Middle frontal gyrus (tissue), 1 donor: ENCODE measurements at regions not wholly inside any gene's neighbourhood (a gene's known extent, or its start where the extent isn't known, plus 50 kb on each side); places are given as distances from the start of the nearest gene placed in this dataset.
"Not testable (repeated sequence)": the region's sequence is repeated elsewhere in the genome, so short reads cannot be mapped to it uniquely, and the experiment has no call there.

Source experiments
- DNase-seq: peaks from one replicate; pipeline ENCODE4 v3.0.0-alpha.2; 2015; ENCODE audit warnings: low spot score; ENCODE audit errors: extremely low spot score

DNA sequence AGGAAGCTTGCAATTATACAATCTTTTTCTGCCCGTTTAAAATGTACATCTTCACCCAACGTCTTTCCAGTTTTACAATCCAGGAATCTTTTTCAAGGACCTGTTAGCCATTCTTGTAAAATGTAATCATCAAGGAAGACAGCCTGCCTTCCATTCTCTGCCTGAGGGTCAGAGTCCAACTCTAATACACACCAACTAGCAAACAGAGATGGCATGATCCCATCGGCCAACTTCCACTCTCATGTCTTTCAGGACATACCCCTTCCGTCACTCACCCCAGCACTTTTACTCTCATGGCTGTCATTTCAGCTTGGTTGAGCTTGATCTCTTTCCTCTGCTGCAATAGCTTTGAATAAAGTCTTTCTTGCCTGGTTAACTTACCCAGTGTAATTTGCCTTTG lies 172.5 kb upstream of the NETO1 start:
- no peak for DNase-seq

GRCh38 chr18:73038336-73038735 lies 170.5 kb upstream of the NETO1 start:
- DNase-seq = no peak

DNA sequence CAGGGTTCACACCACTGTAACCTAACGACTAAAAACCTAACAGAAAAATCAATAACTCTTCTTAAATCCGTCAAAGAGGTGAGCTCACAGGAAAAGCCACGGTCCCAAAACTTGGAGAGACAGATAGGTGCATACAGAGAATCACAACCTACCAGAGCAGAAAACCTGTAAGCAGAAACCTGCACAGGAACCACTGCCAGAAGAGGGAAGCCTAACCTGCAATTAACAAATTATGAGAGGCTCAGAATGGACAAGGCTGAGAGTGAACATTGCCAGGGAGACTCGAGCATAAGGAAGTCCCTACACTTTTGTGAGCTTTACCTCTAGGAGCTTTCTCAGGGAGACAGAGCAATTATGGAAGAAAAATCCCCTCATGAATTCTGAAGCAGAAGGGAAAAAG lies 156.2 kb upstream of the NETO1 start:
- no peak for DNase-seq

GRCh38 chr18:73009691-73010090 lies 141.9 kb upstream of the NETO1 start:
- DNase-seq = no peak

DNA sequence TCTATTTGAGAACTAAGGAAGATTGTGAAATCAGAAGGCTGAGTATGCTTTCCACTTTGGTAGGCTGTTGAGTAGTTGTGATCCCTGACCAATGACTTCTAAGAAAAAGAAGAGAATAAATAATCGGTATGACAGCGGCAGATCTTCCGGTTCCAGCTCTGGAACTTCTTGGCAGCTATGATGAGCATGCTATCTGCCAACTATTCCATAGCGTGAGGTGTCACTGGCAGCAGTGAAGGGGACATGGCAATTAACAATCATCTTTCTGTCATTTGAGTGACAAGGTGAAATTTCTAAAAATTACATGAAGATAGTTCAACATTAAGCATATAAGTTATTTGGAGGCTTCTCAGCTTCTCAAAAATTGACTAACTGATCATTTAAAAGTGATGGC lies 140.1 kb upstream of the NETO1 start:
- DNase-seq = no peak

DNA sequence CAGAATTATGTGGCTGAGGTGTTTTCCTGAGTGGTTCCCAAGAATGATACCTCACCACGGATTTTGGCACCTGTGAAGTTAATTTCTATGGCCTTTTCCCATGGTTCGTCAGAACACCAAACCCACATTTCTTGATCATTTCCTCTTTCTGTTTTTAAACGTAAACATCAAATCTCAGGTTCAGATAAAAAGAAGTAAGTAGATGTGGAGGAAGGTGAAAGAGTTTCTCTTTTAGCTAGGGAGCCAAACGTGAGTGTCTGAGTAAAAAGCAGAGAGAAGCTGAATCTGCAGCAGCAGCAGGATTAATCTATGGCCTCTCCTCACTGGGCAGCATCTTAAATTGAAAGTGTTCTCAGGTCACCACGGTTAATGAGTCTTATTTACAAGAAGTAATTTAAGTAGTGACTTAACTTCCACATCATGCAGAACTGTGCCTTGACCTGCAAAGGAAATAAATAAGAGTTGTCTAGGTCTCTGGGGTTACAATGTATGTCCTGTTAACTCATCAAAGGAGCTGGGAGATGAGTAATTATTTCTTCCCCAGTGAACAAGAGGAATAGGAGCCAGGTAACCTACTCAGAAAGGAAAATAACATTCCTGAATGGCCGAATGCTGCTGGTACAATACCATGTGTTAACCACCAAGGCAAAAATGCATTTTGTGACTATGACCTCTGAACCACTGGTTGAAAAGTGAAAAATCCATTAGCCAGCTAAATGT lies 139.6 kb upstream of the NETO1 start:
- DNase-seq = no peak

DNA sequence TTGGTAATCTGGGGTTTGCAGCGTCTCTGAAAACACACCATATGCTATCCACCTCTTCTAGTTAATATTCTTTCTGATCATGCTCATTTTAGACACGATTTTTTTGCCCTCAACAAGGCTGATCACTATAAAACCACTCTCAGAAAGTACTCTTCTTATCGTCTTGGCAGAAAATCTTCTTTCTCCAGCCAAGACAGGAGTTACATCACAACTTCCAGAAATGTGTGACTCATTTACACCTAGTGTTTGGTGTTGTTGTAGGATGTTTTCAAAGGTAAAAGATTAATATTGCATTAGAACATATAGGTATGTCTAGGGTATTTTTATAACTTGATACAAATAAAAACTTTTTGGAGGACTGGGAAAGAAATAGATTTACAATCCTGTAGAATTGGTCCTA lies 138.5 kb upstream of the NETO1 start:
- no peak for DNase-seq

GRCh38 chr18:73004260-73004659 lies 136.5 kb upstream of the NETO1 start:
- no peak for DNase-seq

DNA sequence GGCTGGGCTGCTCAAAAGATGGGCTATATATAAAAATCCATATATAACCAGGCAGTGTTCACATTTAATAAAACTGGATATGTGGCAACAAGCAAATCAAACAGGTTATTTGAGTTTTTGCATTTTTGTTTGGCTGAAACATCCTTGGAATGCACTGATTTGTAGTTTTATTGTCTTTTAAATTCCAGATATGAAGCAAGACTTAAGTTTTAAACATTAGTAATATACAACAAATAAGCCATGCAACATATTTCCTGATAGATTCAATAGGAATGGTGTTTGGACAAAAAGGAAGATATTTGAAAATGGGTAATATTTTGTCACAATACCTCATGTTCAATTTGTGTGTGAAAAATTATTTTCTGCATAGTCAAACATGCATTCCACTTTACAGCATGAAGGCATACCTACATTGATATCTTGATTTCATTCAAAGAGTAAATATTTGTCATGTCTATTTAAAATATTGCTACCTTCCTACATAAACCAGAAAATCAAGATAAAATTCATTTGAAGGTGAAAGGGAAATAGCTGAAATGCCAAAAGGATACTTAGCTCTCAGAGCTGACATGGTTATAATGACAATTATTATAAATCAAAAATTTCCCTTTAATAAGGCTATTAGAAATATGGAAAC lies 132.3 kb upstream of the NETO1 start:
- no peak for DNase-seq

GRCh38 chr18:72995558-72995957 lies 127.8 kb upstream of the NETO1 start:
- no peak for DNase-seq

GRCh38 chr18:72993250-72993649 lies 125.5 kb upstream of the NETO1 start:
- DNase-seq = no peak

- no peak for DNase-seq
These were observed 123.6 kb upstream of the NETO1 start for GRCh38 chr18:72991379-72991778.

GRCh38 chr18:72987570-72987969 lies 119.8 kb upstream of the NETO1 start:
- DNase-seq = not testable (repeated sequence)

GRCh38 chr18:72986103-72986502 lies 118.3 kb upstream of the NETO1 start:
- DNase-seq = no peak

- no peak for DNase-seq
These were observed 117.9 kb upstream of the NETO1 start for GRCh38 chr18:72985686-72986085.

GRCh38 chr18:72984290-72984689 lies 116.5 kb upstream of the NETO1 start:
- DNase-seq = no peak

DNA sequence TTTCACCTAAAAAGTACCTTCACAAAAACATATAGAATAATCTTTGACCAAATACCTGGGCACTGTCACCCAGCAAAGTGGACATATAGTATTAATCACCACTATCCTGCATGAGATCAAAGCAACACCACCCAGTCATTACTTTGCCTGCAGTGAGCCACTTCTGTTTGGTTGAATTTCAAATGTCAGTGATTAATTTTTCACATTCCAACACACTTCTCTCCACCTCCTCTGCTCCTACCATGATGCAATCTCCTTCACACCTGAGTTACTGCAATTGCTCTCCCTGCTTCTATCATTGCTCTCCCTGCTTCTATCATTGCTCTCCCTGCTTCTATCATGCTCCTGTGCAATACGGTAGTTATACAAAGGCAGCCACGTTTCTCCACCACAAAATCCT lies 106.1 kb upstream of the NETO1 start:
- no peak for DNase-seq

DNA sequence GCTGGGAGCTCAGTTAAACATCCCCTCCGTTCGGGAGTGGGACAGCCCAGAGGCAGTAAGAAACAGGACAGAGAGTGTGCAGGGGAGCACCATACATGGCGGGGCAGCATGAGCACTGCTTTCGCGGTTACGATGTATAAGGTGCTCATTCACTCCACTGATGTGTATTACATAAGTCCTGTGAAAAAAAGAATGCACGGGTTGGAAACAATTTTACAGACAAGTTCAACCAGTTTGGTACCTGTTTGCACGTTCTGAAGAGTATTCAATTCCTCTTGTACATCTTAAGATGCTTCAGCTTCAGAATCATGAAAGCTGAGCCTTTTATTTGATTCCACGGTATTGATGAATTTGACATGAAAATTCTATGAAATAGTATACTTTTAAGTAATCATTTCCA lies 97.8 kb upstream of the NETO1 start:
- no peak for DNase-seq

- not testable (repeated sequence) for DNase-seq
These were observed 90.4 kb upstream of the NETO1 start for GRCh38 chr18:72958195-72958594.

DNA sequence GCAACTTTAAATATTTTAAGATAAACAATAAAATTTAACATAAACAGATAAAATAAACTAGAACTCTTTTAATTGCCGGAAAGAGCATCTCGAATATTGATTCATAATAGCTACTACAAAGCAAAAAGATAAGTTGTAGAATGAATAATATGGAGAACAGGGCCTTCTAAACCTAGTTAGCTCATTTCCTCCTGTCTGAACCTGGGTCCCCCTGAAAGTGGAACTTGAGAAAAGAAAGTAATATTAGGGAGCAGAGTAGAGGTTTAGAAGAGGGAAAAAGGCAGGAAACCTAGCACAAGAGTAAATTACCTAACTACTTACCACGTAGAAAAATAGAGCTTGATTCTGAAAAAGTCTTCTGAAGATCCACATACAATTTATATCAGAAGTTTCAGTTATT lies 80.7 kb upstream of the NETO1 start:
- DNase-seq = no peak

- no peak for DNase-seq
These were observed 75.0 kb upstream of the NETO1 start for GRCh38 chr18:72942766-72943165.

DNA sequence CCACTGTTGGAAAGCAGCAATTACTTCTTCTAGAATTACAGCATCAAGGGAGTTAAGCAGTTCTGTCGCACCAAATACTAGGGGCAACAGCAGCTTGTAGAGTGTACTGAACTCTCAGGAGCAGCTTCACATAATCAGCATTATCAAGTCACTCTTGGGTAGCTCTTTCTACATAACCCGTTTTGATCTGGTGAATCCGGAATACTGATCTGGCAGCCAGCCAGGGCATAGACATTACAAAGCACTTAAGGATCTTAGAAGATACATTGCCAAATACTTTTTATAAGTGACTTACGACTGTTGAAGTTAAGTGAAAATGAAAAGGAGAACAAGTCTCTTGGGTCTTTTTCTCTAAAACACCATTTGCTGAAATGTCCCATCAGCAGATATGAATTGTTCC lies 73.2 kb upstream of the NETO1 start:
- DNase-seq = no peak

- no peak for DNase-seq
These were observed 72.7 kb upstream of the NETO1 start for GRCh38 chr18:72940509-72940908.
